ENCODE measurements at regions not wholly inside any gene's neighbourhood (a gene's known extent, or its start where the extent isn't known, plus 50 kb on each side); places are given as distances from the start of the nearest gene placed in this dataset.

GRCh38 chr5:136529081-136529480, 163.7 kb upstream of the TRPC7 start:
- Histone ChIP-seq H4K91ac (ENCODE audit: insufficient read depth, low read depth, low read length) (no peak overlapping the region), H2AK9ac (replicated peaks; ENCODE audit: low read depth, low read length, poor library complexity) (no peak overlapping the region), H2BK120ac (ENCODE audit: low read depth, low read length) (no peak overlapping the region), H4K20me1 (ENCODE audit: insufficient read depth, low read length) (no peaks in the 10 kb centered on the region), H3K36me3 (ENCODE audit: control insufficient read depth, insufficient read depth, low read length) (no peaks in the 10 kb centered on the region), H3K14ac (replicated peaks; ENCODE audit: low read depth, low read length) (no peak overlapping the region), H2AK5ac (ENCODE audit: low read depth, low read length) (no peak overlapping the region), H3K4me1 (ENCODE audit: control insufficient read depth, insufficient read depth, low read length) (no peaks in the 10 kb centered on the region), H3K18ac (ENCODE audit: low read depth, low read length) (no peak overlapping the region), H3K4me2 (ENCODE audit: low read depth, low read length) (no peak overlapping the region), H3K23ac (ENCODE audit: low read depth, low read length) (no peak overlapping the region), H3K9me3 (ENCODE audit: control insufficient read depth, insufficient read depth, low read length) (no peaks in the 10 kb centered on the region; the same call in 1 of the 2 replicates), H2BK15ac (ENCODE audit: low read depth, low read length) (no peak overlapping the region), H4K8ac (ENCODE audit: low read depth in 2 of 2, low read length in 2 of 2) (no peak overlapping the region), H2AFZ (replicated peaks; ENCODE audit: low read length, poor library complexity) (no peak overlapping the region), H3K79me1 (ENCODE audit: low read depth in 1 of 2, low read length in 2 of 2) (no peaks in the 10 kb centered on the region), H3K9ac (ENCODE audit: low read depth, low read length) (no peak overlapping the region), H3K27ac (ENCODE audit: insufficient read depth, low read length) (no peak overlapping the region), H3K56ac (ENCODE audit: extremely low read depth, insufficient read depth, low read length) (no peak overlapping the region), H4K5ac (ENCODE audit: low read depth, low read length) (no peak overlapping the region), H3K4ac (ENCODE audit: low read depth, low read length) (no peak overlapping the region), H3K27me3 (ENCODE audit: control insufficient read depth, insufficient read depth, low read length) (no peaks in the 10 kb centered on the region), H2BK20ac (ENCODE audit: low read depth, low read length) (no peak overlapping the region), H2BK5ac (ENCODE audit: low read depth, low read length, poor library complexity, severe bottlenecking) (no peak overlapping the region), H3K9me1 (ENCODE audit: insufficient read depth, low read length) (no peaks in the 10 kb centered on the region), H3K4me3 (ENCODE audit: insufficient read depth, low read depth, low read length) (no peak overlapping the region)
- in situ Hi-C loops (cut with MboI; ENCODE audit: low sequenced_read_pairs), result no loop called here
- intact Hi-C loops (cut with micrococcal nuclease), result no loop called here
- ChIA-PET CTCF (no interaction called here), POLR2A (ENCODE audit: unreplicated experiment) (no interaction called here)
- ATAC-seq (ENCODE audit: low read depth) (no peak), DNase-seq (no peak)
- BruUV-seq (replicated peaks), result no TSS peak
- dilution Hi-C loops (cut with HindIII; ENCODE audit: low sequenced_read_pairs, unreplicated experiment), result no loop called here
- no peak for TF ChIP-seq POLR2A (IDR thresholded peaks at IDR 0.05; ENCODE audit: low read depth, low read length)
- no peak for TF ChIP-seq SMC3 (IDR thresholded peaks at IDR 0.05; ENCODE audit: low read depth, low read length)
- no peak for TF ChIP-seq FOS (IDR thresholded peaks at IDR 0.05; ENCODE audit: low read depth, low read length)
- no peak for TF ChIP-seq RAD21 (IDR thresholded peaks at IDR 0.05; ENCODE audit: low read length)
- TF ChIP-seq USF2 (IDR thresholded peaks at IDR 0.05; ENCODE audit: low read depth, low read length), result no peak
- no peak for TF ChIP-seq MAZ (IDR thresholded peaks at IDR 0.05; ENCODE audit: borderline replicate concordance, low read depth, low read length)
- no peak for TF ChIP-seq BHLHE40 (IDR thresholded peaks at IDR 0.05; ENCODE audit: low read depth, low read length)
- no peak for TF ChIP-seq NFE2L2 (IDR thresholded peaks at IDR 0.05; ENCODE audit: low read depth, low read length)
- TF ChIP-seq ELK1 (IDR thresholded peaks at IDR 0.05; ENCODE audit: borderline replicate concordance, low read depth, low read length), result no peak
- no peak for TF ChIP-seq RFX5 (IDR thresholded peaks at IDR 0.05; ENCODE audit: low read depth, low read length)
- TF ChIP-seq, protein P1, sequence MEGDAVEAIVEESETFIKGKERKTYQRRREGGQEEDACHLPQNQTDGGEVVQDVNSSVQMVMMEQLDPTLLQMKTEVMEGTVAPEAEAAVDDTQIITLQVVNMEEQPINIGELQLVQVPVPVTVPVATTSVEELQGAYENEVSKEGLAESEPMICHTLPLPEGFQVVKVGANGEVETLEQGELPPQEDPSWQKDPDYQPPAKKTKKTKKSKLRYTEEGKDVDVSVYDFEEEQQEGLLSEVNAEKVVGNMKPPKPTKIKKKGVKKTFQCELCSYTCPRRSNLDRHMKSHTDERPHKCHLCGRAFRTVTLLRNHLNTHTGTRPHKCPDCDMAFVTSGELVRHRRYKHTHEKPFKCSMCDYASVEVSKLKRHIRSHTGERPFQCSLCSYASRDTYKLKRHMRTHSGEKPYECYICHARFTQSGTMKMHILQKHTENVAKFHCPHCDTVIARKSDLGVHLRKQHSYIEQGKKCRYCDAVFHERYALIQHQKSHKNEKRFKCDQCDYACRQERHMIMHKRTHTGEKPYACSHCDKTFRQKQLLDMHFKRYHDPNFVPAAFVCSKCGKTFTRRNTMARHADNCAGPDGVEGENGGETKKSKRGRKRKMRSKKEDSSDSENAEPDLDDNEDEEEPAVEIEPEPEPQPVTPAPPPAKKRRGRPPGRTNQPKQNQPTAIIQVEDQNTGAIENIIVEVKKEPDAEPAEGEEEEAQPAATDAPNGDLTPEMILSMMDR (conservative IDR thresholded peaks at IDR 0.05; ENCODE audit: low read depth, low read length), result no peak
- TF ChIP-seq CHD1 (IDR thresholded peaks at IDR 0.05; ENCODE audit: low read depth, low read length), result no peak
- no peak for TF ChIP-seq MXI1 (IDR thresholded peaks at IDR 0.05; ENCODE audit: borderline replicate concordance, low read depth, low read length)
- TF ChIP-seq CEBPB (IDR thresholded peaks at IDR 0.05; ENCODE audit: low read depth, low read length), result no peak
- no peak for TF ChIP-seq MAFK (IDR thresholded peaks at IDR 0.05; ENCODE audit: low read depth, low read length)
- no peak for TF ChIP-seq RCOR1 (IDR thresholded peaks at IDR 0.05; ENCODE audit: insufficient replicate concordance, low read length)

All from IMR-90 (cell line).